ENCODE measurements at regions not wholly inside any gene's neighbourhood (a gene's known extent, or its start where the extent isn't known, plus 50 kb on each side); places are given as distances from the start of the nearest gene placed in this dataset.
A peak's percentile ranks its signal among the peaks of the same experiment; 100 is the strongest.

DNA sequence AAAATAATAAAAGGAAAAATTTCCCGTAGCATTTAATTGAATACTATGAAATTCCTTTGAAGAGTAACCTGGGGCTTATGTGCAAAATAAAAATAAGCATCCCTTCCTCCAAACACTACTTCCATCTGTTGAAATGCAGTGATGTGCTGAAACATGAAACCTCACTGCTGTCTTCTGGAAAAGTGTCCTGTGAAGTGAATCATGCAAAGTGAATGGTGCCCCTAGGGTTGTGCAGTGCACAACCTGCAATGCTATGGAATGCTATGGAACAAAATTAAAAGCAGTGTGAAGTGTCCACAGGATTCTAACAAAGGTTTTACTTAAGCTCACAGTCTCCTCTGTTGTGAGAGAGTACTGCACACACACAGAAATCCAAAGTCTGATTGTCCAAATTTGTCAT, 480.9 kb downstream of the ETV1 start:
- no peak for DNase-seq

DNA sequence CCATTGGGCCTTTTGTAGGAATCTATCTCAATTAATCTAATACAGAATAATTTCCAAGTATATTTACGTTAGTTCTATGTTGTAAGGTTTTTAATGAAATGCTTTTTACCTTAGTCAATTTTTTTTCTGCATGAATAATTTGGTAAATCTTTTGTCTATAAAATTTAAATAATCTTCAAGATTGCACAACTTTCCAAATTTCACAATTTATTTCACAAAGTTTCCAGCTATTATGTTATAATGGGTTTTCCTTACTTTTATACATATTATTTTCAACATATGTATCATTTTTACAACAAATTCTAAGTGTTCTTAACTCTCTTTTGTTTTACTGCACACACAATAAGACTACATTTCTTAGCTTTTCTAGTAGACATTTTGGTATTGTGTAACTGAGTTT, 470.7 kb downstream of the ETV1 start:
- DNase-seq = no peak

DNA sequence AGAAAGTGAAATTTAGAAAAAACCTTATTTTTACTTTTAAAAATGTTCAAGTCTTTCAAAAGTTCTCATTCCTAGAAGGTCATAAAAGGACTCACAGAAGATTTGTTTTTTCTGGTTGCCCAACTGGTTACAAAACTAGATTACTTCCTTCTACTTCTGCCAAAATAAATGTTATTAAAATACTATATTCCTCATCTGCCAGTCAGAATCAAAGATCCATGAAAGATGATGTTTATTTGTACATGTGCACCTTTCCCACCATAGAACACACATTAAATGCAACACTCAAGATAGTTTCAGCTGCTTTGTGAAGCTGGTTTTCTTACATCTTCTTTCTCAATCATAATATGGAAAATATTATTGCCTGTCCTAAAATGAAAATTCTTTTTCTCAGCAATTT, 465.4 kb downstream of the ETV1 start:
- DNase-seq = no peak

DNA sequence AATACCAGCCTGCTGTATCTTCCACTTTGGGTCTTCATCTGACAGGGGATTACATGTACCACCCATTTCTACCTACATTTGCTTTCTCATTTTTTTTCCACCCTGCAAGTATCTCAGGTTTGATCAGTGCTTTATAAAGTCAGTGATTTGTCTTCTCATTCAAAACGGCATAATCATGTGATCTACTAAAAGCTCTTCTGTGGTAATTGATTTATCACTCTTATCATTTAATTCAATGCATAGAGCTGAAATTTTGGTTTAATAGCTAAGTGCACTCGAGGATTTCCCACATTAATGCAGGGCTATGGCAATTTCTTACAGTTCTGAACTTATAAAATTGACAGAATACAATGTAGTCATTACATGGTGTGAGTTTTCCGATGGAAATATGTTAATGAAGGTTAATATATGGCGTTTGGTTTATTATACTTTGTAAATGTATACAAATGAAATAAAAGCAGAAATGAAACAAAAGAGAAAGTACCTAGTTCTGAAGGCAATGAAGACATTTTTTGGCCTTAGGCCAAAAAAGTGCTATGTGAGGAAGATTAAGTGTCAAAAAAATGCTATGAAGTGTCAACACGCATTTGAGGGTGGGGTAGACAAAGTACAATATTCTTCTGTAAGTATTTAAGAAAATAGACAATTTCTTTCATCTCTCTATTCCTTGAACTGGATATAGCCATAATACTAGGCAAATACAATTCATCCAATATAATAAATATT, 457.3 kb downstream of the ETV1 start:
- DNase-seq = peak; percentile 1

DNA sequence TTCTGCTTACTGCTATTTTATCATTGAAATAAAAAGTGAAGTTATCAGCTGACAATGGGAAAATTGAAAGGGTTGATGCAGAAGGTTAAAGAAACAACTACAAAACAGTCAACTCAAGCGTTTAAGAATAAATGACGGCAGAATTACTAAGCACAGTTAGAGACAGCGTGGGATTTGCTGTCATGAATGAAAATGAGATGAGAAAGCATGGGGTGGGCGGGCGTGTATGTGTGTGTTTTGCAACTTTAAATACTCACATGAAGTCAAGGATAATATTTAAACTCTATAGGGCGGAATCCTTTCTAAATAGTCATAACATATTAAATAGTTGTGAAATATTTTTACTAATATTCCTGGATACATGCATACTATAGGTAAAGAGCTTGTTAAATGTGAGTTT, 450.8 kb downstream of the ETV1 start:
- no peak for DNase-seq

DNA sequence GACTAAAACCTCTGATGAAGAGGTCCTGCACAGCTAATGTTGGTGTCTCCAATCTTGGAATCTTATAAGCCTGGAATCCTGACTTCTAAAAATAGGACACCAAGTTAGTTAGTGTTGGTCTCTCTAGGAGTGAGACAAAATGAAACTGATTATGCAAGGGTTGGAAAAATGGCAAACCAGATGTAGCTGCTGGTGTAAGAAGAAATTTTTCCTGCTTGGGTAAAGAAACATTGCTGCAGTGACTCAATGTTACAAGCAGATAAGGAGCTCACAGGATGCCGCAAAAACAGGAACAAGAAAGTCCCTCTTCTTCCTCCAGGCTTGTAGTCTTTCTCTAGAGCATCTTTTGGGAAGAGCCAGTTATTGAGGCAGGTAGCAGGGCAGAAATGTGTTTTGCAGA, 449.0 kb downstream of the ETV1 start:
- DNase-seq = no peak

DNA sequence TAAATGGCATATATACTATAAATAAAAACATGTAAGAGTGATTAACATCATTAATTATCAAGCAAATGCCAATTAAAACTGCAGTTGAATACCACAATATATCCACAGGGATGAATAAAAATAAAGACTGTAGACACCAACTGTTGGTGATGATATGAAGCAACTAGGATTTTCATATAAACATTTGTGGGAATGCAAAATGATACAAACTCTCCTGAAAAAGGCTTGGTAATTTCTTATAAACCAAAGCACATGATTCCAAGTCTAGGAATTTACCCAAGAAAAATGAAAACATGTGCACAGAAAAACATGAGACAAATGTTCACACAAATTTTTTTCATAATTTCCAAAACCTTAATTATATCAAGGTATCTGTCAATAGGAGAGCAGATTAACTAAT, 448.1 kb downstream of the ETV1 start:
- no peak for DNase-seq

DNA sequence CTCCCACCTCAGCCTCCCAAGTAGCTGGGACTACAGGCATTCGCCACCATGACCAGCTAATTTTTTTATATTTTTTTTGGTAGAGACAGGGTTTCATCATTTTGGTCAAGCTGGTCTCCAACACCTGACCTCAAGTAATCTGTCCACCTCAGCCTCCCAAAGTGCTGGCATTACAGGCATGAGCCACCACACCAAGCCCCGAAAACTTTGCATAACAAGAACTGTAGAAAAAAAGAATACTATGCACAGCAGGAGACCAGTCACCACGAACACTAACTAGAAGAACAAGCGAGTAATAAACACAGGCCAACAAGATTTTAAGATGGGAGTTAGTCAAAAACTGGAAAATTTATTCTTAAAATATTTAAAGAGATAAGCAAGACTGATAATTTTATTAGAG, 447.0 kb downstream of the ETV1 start:
- no peak for DNase-seq

DNA sequence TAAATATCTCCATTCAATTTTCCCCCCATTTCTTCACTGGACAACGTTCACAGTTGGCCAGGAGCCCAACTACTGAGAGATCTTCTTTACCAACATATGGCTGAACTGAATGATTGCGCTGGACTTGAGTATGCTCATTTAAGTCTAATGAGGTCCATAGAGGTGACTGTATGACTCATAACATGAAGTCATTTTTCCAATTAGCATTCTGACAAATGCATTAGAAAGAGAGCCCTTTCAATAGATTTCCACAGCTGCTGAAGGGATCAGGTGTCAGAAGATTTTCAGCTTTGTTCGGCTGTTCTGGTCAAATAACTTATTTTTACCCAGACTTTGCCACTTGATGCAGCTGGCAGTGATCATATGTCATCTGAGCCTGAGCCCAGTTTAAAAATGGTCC, 438.0 kb downstream of the ETV1 start:
- no peak for DNase-seq

DNA sequence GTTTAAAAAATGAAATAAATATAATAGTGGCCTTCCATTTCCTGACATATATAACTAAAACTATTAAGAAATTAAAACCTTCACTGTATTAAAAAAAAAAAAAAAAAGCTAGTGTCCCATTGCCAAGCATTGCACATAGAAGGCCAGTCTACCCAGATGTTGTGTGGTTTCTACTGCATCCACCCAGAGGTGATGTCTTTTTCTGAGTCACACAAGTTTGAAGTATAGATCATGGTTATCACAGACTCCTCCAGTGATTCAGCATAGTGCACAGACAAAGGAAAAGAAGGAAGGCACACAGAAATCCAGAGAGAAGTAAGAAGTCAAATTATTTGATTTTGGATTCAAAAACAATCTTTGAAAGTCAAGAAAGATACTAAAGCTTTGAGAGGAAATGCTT, 429.0 kb downstream of the ETV1 start:
- DNase-seq = no peak

DNA sequence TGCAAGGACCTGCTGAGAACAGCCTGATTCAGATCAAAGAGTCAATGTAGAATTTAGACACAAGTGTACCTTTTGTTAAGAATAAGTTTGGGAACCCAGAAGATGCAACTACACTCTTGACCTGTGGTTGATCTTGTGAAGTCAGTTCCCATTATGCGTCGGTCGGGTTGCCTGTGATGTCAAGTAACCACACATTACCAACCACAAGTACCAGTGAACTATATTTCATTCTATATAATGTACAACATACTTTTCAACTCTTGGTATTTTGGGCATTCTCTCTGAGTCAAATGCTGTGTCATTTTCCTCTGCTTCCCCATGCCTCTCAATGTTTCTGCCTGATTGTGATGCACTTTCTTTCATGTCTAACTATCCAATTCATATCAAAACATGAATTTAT, 426.2 kb downstream of the ETV1 start:
- DNase-seq = no peak

DNA sequence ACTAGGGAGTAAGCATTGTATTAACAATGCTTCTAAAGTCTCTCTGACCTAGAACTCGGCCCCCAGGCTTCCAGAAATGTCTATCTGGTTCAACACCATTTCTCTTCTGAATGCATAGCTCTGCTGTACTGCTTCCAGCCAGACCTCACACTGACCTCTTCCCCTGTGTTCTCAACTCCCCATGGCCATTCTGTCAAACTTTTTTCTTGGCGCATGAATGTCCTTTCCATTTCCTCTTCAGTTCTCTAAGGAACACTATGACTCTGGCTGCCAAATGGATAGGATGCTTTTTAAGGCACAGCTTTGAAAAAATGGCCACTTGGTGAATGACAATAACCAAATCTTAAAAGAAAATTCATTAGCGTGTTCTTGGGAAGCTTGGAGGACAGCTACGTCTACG, 425.8 kb downstream of the ETV1 start:
- DNase-seq = no peak

DNA sequence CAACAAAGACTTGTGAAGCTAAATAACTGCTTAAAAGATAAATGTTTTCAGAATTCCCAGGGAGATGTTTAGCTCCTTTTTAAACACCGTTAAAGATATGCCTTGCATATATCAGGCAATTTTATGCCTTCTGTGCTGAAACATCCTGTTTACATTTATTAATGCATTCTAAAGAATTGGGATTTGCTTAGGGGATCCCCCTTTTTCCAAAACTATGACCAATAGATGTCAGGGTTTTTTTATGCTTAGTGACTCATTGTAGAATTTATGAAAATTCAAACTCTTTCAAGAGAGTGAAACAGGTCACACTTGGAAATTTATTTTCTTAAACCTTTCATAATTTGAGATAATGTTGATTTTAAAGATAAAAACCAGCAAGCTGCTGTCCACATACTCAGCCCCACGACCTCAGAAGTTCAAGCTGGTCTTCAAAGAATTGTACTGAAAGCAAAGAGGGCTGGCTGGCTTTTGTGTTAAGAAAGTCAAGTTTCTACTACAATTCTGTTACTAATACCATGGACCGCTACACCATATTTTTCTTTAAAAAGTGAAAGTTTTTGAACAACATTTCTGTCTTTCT, 411.8 kb downstream of the ETV1 start:
- DNase-seq = no peak

DNA sequence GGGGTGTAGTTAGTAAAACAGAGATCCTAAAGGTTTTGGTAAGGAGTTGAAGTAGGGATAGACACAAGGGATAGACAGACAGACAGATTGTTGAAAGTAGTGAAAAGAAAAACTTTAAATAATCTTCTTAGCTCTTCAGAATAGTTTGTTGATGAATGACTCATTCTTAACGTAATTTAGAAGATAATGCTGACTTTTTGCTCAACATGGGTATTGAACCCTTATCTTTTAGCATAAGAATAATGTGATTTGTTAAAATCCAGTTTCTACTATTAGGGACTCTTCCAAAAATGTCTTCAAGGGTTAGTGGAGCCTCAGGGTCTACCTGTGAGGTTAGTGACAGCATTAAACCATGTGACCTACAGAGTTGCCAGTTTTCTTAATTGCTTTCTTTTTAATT, 411.2 kb downstream of the ETV1 start:
- no peak for DNase-seq

DNA sequence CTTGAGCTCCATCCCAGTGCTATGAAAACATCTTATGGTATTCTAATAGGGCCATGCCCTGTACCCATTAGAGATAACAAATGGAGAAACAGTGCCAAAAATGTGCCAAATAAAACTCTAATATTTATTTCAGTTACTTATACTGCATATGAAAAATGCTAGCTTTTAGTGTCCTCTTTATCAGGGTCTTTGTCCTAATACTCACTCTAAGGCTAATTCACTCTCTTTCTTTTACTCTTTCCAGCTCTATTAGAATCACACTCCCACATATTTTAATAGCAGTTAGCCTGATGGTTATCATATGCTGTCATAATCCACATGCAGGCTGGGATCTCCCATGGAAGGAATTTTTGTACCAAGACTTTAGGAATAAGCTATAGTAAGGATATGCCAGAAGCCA, 408.4 kb downstream of the ETV1 start:
- no peak for DNase-seq

DNA sequence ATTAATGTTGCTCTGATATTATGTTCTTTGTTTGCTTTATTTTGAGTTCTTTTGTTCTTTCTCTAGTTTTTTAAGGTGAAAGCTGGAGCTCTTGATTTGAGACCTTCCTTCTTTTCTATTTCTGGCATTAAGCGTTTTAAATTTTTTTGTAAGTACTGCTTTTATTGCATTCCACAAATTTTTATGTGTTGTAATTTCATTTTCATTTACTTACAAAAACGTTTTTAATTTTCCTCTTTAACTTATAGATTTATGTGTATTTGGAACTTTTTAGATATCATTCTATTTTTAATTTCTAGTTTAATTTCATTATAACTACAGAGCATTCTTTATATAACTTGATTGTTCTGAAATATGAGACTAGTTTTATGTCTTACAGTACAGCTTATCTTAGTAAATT, 395.6 kb downstream of the ETV1 start:
- DNase-seq = no peak

DNA sequence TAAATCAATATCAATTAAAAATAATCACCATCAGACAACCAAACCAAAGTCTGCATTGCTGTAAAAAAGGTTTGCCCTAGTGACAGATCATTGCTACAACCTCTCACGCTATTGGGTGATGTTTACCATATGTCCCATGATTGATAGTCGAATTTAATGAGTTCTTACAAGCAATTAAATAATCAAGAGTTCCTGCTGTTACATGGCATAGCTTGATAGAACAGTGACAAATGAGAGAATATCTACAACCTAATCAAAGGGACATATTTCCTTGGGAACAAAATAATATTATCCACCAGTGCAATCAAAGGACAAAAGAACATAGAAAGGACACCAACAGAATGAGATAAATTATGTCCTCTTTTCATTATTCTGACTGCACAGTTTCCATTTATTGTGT, 387.4 kb downstream of the ETV1 start:
- no peak for DNase-seq

DNA sequence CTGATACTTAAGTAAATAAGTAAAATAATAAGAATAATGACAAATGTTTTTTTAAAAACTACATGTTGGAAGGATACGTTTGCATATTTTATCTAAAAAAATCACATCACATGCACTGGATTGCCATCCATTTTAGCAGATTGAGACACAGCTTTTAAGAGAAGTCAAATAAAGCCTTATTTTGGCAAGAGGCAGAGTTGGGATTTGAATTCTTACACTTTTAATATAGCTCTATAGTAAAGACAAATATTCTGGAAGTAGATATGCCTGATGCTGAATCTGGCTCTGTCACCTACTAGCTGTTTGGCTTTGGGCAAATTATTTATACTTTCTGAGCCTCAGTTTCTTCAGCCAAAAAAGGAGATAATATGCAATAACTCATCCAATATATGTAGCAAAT, 386.4 kb downstream of the ETV1 start:
- DNase-seq = no peak

DNA sequence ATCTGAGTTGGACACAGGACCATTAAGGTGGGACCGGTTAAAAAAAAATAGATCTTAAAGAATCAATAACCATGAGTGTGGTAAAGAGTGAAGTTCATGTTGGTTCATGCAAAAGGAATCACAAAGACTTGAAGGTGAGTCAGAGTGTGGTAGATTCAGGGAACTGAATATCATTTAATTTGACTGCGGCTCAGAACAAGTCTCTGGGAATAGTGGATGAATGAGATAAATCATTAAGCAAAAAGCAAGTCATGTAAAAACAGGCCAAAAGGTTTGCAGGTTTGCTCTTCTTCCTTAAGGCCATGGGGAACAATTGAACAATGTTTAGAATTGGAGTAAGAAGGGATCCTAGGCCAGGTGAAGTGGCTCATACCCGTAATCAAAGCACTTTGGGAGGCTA, 385.8 kb downstream of the ETV1 start:
- DNase-seq = no peak

DNA sequence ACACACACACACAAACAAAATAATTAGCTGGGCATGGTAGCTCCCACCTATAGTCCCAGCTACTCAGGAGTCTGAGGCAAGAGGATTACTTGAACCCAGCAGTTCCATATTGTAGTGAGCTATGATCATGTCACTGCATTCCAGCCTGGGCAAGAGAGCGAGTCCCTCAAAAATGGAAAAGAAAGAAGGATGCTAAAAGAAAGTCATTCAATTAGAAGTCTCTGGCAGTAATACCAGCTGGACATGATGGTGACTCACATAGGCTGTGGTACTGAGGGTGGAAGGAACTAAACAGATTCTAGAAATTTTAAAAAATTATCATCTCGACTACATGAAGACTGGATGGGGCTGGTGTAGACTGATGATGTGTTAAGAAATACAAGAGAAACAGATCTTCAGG, 385.3 kb downstream of the ETV1 start:
- DNase-seq = no peak

DNA sequence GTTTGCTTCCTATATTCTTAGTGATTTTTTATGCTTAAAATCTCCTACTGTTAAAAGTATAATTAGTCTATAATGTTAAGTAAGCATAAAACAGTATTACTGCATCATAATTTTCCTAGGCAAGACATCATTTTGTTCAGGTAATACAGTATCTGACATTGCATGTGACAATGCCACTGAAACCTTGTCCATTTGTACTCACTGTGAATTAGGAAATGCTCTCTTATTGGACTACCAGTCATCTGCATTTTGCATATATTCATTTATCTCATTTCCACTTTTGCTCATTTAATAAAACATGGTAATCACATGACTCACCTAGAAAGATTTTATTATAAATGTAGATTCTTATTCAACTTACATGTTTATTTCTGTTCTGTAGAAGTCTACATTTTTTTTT, 379.1 kb downstream of the ETV1 start:
- no peak for DNase-seq

DNA sequence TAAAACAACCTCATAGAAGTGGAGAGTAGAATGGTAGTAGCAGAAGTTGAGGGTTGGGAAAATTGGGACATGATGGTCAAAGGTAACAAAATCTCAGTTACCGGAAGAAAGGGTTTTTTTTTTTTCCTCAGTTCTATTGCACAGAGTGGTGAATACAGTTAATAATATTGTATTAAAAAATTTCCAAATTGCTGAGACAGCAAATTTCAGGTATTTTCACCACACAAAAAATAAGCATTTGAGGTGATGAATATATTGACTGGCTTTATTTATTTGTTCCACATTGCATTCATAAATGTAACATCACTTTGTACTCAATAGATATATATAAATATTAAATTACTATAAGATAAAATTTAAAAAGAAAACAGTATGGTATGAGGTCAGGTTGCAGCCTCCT, 373.8 kb downstream of the ETV1 start:
- no peak for DNase-seq

DNA sequence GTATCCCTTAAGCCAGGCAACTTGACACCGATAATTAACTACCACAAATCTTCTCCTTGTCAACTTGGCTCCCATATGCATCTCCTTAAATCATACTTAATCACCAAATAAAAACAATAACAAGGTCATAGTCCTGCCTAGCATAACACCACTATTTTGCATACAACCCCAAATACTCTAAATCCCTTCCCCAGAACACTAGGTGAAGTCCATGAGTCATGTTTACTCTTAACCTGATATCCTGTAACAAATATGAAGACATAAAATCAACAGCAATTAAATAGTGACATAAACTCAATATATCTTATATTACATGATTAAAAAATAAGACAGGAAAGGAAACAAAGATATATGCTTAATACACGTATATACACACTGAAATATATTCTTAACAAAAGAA, 362.0 kb downstream of the ETV1 start:
- DNase-seq = no peak

DNA sequence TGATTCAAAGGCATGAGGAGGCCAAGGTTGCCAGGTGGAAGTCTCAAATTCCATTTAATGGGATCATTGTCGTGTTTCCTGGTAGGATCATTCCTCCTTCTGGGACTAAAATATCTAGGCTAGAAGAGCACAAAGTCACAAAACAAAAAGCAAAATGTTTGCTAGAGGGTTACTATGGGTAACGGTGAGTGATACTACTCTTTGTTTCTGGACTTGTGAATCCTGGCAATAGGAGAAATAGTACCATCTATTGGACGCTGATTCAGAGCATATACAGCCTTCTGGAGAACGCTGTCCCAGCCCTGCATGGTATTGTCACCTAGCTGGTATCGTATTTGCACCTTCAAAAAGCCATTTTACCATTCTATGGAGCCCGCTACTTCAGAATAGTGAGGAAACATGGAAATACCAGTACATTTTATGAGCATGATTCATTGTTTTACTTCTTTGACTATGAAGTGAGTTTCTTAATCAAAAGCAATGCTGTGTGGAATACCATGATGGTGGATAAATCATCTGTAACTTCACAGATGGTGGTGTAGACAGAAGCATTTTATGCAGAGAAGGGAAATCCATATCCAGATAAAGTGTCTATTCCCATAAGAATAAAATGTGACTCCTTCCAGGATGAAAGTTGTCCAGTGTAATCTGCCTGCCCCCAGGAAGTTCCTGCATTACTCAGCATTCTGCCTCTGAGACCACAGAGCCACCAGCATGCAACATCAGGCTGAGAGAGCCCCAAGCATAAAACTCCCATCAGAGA, 361.0 kb downstream of the ETV1 start:
- DNase-seq = no peak
